HepG2 (cell line): ENCODE measurements at regions not wholly inside any gene's neighbourhood (a gene's known extent, or its start where the extent isn't known, plus 50 kb on each side); places are given as distances from the start of the nearest gene placed in this dataset.
A peak's percentile ranks its signal among the peaks of the same experiment; 100 is the strongest.

Experiments
- ATAC-seq: fragments of 200-7000 bp; cut with Tn5 transposase; 3 replicates; pipeline ENCODE4 v1.9.1; 2020; ENCODE audit warnings: mild to moderate bottlenecking, moderate library complexity
- BruUV-seq: library from RNA; stranded (reverse); fragments of 400-500 nt; replicated peaks from 2 replicates; lab custom pipeline; 2021; lab: Mats Ljungman, UMichigan
- CTCF ChIA-PET: fragments of 300-600 bp; formaldehyde crosslinking; extraction: SDS; loops from one replicate; lab custom pipeline; 2021; ENCODE audit warnings: low total read pairs, inconsistent platforms, low intra/inter-chr PET ratio; lab: Yijun Ruan, JAX
- POLR2A ChIA-PET: fragments of 350-600 bp; sonication (Branson Sonifier 250); formaldehyde crosslinking; loops from one replicate; lab custom pipeline; 2020; ENCODE audit warnings: antibody characterized with exemption, inconsistent platforms; lab: Yijun Ruan, JAX
- DNase-seq: peaks from one replicate; pipeline ENCODE4 v3.0.0-alpha.2; 2015; ENCODE audit warnings: low spot score
- FAIRE-seq: peaks from 3 replicates; lab custom pipeline; 2011; peaks lifted over from hg19 to GRCh38; lab: Jason Lieb, UNC
- H2AFZ ChIP-seq: one replicate; pipeline ENCODE4 v1.6.1; 2011; ENCODE audit warnings: low read length, inconsistent platforms
- H3K27ac ChIP-seq: fragments of 300-600 bp; 3 replicates; pipeline ENCODE4 v1.8.0; 2011; ENCODE audit warnings: mixed run types, mild to moderate bottlenecking, mixed read lengths, low read length, inconsistent platforms; ENCODE audit not compliant: insufficient read depth; ENCODE audit errors: extremely low read length
- H3K27me3 ChIP-seq, 2 experiments: fragments of 200-600 bp in 1 of 2; 2 replicates in 1 of 2; 3 replicates in 1 of 2; pipeline versions ENCODE4 v1.6.0 to v1.8.0; 2011; ENCODE audit warnings: low read length in 2 of 2, mild to moderate bottlenecking in 2 of 2, moderate library complexity in 2 of 2, inconsistent platforms in 1 of 2; ENCODE audit not compliant: insufficient read depth in 2 of 2, control insufficient read depth in 1 of 2
- H3K36me3 ChIP-seq, 2 experiments: fragments of 200-600 bp in 1 of 2; replicated peaks in 1 of 2; 2 replicates in 1 of 2; 3 replicates in 1 of 2; pipeline versions ENCODE4 v1.5.1 to v1.8.0; 2011; ENCODE audit warnings: low read length in 2 of 2, inconsistent platforms in 1 of 2; ENCODE audit not compliant: insufficient read depth in 2 of 2, control insufficient read depth in 1 of 2
- H3K4me1 ChIP-seq: 2 replicates; pipeline ENCODE4 v1.5.1; 2012; ENCODE audit warnings: low read length, inconsistent platforms; ENCODE audit not compliant: insufficient read depth
- H3K4me2 ChIP-seq: 2 replicates; pipeline ENCODE4 v1.6.0; 2011; ENCODE audit warnings: low read depth, low read length, inconsistent platforms
- H3K4me3 ChIP-seq, 3 experiments: fragments of 200-600 bp in 1 of 3; sonication (generic), shearing (Covaris generic) in 1 of 3; replicated peaks in 1 of 3; 2 replicates each; pipeline ENCODE4 v1.5.1; 2011 to 2016; ENCODE audit warnings: low read length in 3 of 3, inconsistent platforms in 2 of 3, low read depth in 2 of 3, mild to moderate bottlenecking in 2 of 3, control low read depth in 1 of 3, mixed read lengths in 1 of 3; ENCODE audit not compliant: insufficient read depth in 1 of 3
- H3K79me2 ChIP-seq: one replicate; pipeline ENCODE4 v1.6.1; 2011; ENCODE audit warnings: low read length, inconsistent platforms; ENCODE audit not compliant: insufficient read depth
- H3K9ac ChIP-seq: 2 replicates; pipeline ENCODE4 v1.6.0; 2011; ENCODE audit warnings: mild to moderate bottlenecking, low read depth, low read length, inconsistent platforms; ENCODE audit not compliant: insufficient read depth
- H3K9me3 ChIP-seq: 2 replicates; pipeline ENCODE4 v1.5.1; 2012; ENCODE audit warnings: mild to moderate bottlenecking, low read length
- H4K20me1 ChIP-seq: 2 replicates; pipeline ENCODE4 v1.6.0; 2011; ENCODE audit warnings: inconsistent platforms, mild to moderate bottlenecking, low read length, moderate library complexity; ENCODE audit not compliant: insufficient read depth
- AKNA ChIP-seq: sonication (generic); formaldehyde crosslinking; IDR thresholded peaks from 2 replicates; pipeline ENCODE4 v1.4.0; 2020; ENCODE audit warnings: missing genetic modification reagents, borderline replicate concordance
- CENPT ChIP-seq: sonication (generic); formaldehyde crosslinking; IDR thresholded peaks from 2 replicates; pipeline ENCODE4 v1.8.0; 2022; ENCODE audit warnings: low read depth, mild to moderate bottlenecking, moderate library complexity, missing genetic modification reagents
- HNF4A ChIP-seq: sonication (generic); formaldehyde crosslinking; IDR thresholded peaks from 2 replicates; pipeline ENCODE4 v1.4.0; 2020; ENCODE audit warnings: missing genetic modification reagents
- KAT8 ChIP-seq: IDR thresholded peaks from 2 replicates; pipeline ENCODE4 v1.6.1; 2016; ENCODE audit warnings: missing genetic modification reagents, missing compliant biosample characterization
- NKX3-1 ChIP-seq: sonication (generic); formaldehyde crosslinking; IDR thresholded peaks from 2 replicates; pipeline ENCODE4 v1.5.0; 2020; ENCODE audit warnings: missing genetic modification reagents
- NR1H2 ChIP-seq: sonication (generic); formaldehyde crosslinking; IDR thresholded peaks from 2 replicates; pipeline ENCODE4 v1.8.1; 2022; ENCODE audit warnings: low read depth, missing genetic modification reagents, borderline replicate concordance
- SOX13 ChIP-seq, 3 experiments: fragments of 450-650 bp in 1 of 3; sonication (generic) in 1 of 3; formaldehyde crosslinking in 1 of 3; IDR thresholded peaks in 2 of 3; conservative IDR thresholded peaks in 1 of 3; 2 replicates each; pipeline versions ENCODE4 v1.5.0 to v1.6.1; 2016 to 2020; ENCODE audit warnings: antibody characterized with exemption in 1 of 3, mild to moderate bottlenecking in 1 of 3, missing compliant biosample characterization in 1 of 3, missing genetic modification reagents in 1 of 3, moderate library complexity in 1 of 3
- SOX5 ChIP-seq: IDR thresholded peaks from 2 replicates; pipeline ENCODE4 v1.6.1; 2016; ENCODE audit warnings: borderline replicate concordance
- SOX6 ChIP-seq, 2 experiments: fragments of 450-650 bp in 1 of 2; sonication (generic) in 1 of 2; formaldehyde crosslinking in 1 of 2; IDR thresholded peaks; 2 replicates each; pipeline versions ENCODE4 v1.4.0 to v1.6.1; 2017 to 2020; ENCODE audit warnings: antibody characterized with exemption in 1 of 2, mild to moderate bottlenecking in 1 of 2, missing genetic modification reagents in 1 of 2
- SPEN ChIP-seq: sonication (generic); formaldehyde crosslinking; IDR thresholded peaks from 2 replicates; pipeline ENCODE4 v1.5.1; 2020; ENCODE audit warnings: low read depth, mild to moderate bottlenecking, missing genetic modification reagents
- ZMYM2 ChIP-seq: sonication (generic); formaldehyde crosslinking; IDR thresholded peaks from 2 replicates; pipeline ENCODE4 v1.8.0; 2022; ENCODE audit warnings: mild to moderate bottlenecking, missing genetic modification reagents
- ZNF460 ChIP-seq: sonication (generic); formaldehyde crosslinking; IDR thresholded peaks from 2 replicates; pipeline ENCODE4 v1.5.1; 2020; ENCODE audit warnings: missing genetic modification reagents, mild to moderate bottlenecking, borderline replicate concordance
- WGBS: methylation state at CpG from one replicate; pipeline ENCODE4 v1.1.6; 2017; ENCODE audit warnings: low lambda C conversion rate; 5-methylcytosine and 5-hydroxymethylcytosine counted together
- in situ Hi-C: cut with HindIII; loops from 2 replicates; pipeline ENCODE4 v1.10.0; 2017; ENCODE audit warnings: low pct_unique_long_range_greater_than_20kb; ENCODE audit not compliant: extremely low pct_ligation_motif_present
- intact Hi-C: fragments of 100-400 bp; cut with micrococcal nuclease; formaldehyde crosslinking; loops from one replicate; pipeline ENCODE4 v1.10.0; 2022; ENCODE audit not compliant: unreplicated experiment
- TF ChIP-seq, protein P1 (sequence below), 2 experiments: fragments of 450-650 bp in 1 of 2; sonication (generic) in 1 of 2; formaldehyde crosslinking; IDR thresholded peaks; 2 replicates each; pipeline versions ENCODE4 v1.5.0 to v1.8.0; 2020 to 2022; ENCODE audit warnings: mild to moderate bottlenecking in 1 of 2, missing genetic modification reagents in 1 of 2

DNA sequence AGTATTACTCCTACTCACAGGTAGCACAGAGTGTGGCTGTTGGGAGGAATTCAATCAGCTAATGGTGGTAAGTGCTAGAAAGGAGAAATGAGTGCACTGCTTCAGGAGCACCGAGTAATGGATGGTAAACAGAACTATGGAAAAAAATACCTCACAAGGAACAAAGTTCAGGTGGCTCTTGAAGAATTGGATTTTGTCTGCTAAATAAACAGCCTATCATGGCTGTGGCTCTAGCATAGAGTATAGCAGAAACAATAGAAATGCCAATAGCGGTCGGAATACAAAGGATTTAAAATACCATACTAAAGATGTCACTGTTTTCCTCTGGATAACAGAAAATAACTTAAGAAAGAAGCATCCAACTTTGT lies 482.5 kb downstream of the NUP35 start:
- TF ChIP-seq SOX13 (IDR thresholded peaks at IDR 0.05) (no peak), SOX13 (CRISPR knock-in tag; conservative IDR thresholded peaks at IDR 0.05 in 1 of 2, IDR thresholded peaks at IDR 0.05 in 1 of 2) (peak in 1 of 2 experiments; percentile 54; a peak in 1 of 4 replicates), SOX6 (IDR thresholded peaks at IDR 0.05) (no peak), SOX6 (CRISPR knock-in tag; IDR thresholded peaks at IDR 0.05) (peak; percentile 20; the same call in 1 of the 2 replicates), HNF4A (CRISPR knock-in tag) (peak; percentile 52), ZNF460 (CRISPR knock-in tag) (no peak), SOX5 (peak; percentile 34; the same call in 1 of the 2 replicates)
- in situ Hi-C loops (no loop called here), intact Hi-C loops (no loop called here)

GRCh38 chr2:183607995-183608394 lies 483.8 kb downstream of the NUP35 start:
- H3K27me3 ChIP-seq = no peaks in the 10 kb centered on the region
- intact Hi-C loops = no loop called here
- H3K9me3 ChIP-seq = no peaks in the 10 kb centered on the region
- no peak for TF ChIP-seq CENPT (CRISPR knock-in tag)
- TF ChIP-seq NKX3-1 = no peak
- TF ChIP-seq KAT8 (CRISPR knock-in tag) = no peak
- no peak for TF ChIP-seq NR1H2
- TF ChIP-seq AKNA (CRISPR knock-in tag) = no peak
- no peak for TF ChIP-seq ZMYM2 (CRISPR knock-in tag)
- TF ChIP-seq SPEN (CRISPR knock-in tag) = no peak
- TF ChIP-seq, protein P1, sequence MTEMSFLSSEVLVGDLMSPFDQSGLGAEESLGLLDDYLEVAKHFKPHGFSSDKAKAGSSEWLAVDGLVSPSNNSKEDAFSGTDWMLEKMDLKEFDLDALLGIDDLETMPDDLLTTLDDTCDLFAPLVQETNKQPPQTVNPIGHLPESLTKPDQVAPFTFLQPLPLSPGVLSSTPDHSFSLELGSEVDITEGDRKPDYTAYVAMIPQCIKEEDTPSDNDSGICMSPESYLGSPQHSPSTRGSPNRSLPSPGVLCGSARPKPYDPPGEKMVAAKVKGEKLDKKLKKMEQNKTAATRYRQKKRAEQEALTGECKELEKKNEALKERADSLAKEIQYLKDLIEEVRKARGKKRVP (CRISPR knock-in tag; IDR thresholded peaks at IDR 0.05) = no peak

More for the DNA sequence above, 482.5 kb downstream of the NUP35 start:
- Histone ChIP-seq H3K36me3 (no peaks in the 10 kb centered on the region), H3K27me3 (no peaks in the 10 kb centered on the region), H3K9me3 (no peaks in the 10 kb centered on the region), H4K20me1 (no peaks in the 10 kb centered on the region), H3K4me1 (peaks cover 7% of the 10 kb centered on the region; the same call in 1 of the 2 replicates), H2AFZ (no peak overlapping the region), H3K27ac (no peak overlapping the region), H3K4me3 (no peak overlapping the region), H3K79me2 (no peaks in the 10 kb centered on the region), H3K4me2 (no peak overlapping the region), H3K9ac (no peak overlapping the region)
- BruUV-seq = no TSS peak
- ChIA-PET POLR2A (no interaction called here), CTCF (no interaction called here)
- DNase-seq (peak; percentile 31), FAIRE-seq (no peak), ATAC-seq (peak; percentile 74)
- WGBS = 5% methylated on average over 3 of the region's 3 CpGs

More at GRCh38 chr2:183607995-183608394, 483.8 kb downstream of the NUP35 start:
- 73% methylated on average over 21 of the region's 21 CpGs for WGBS
- Histone ChIP-seq H2AFZ (no peak overlapping the region), H3K9ac (no peak overlapping the region), H4K20me1 (no peaks in the 10 kb centered on the region), H3K79me2 (no peaks in the 10 kb centered on the region), H3K4me3 (no peak overlapping the region), H3K36me3 (no peaks in the 10 kb centered on the region), H3K4me2 (no peak overlapping the region), H3K27ac (no peak overlapping the region), H3K4me1 (peaks cover 7% of the 10 kb centered on the region; the same call in 1 of the 2 replicates)
- no peak for FAIRE-seq
- no peak for DNase-seq
- in situ Hi-C loops = no loop called here
- no peak for ATAC-seq
- POLR2A ChIA-PET = no interaction called here
- CTCF ChIA-PET = no interaction called here
- BruUV-seq = no TSS peak
